GM03348 (cell line): ENCODE measurements at regions not wholly inside any gene's neighbourhood (a gene's known extent, or its start where the extent isn't known, plus 50 kb on each side); places are given as distances from the start of the nearest gene placed in this dataset.
A peak's percentile ranks its signal among the peaks of the same experiment; 100 is the strongest.

Experiments used
- DNase-seq: peaks from one replicate; pipeline ENCODE4 v3.0.0; 2012; ENCODE audit warnings: low spot score

GRCh38 chr10:44243851-44244510, 140.9 kb downstream of the CXCL12 start:
- DNase-seq, result peak; percentile 0

GRCh38 chr10:44242826-44243225, 142.1 kb downstream of the CXCL12 start:
- no peak for DNase-seq

- DNase-seq, result no peak
Observed at GRCh38 chr10:44242091-44242490, 142.8 kb downstream of the CXCL12 start.

GRCh38 chr10:44240584-44241205, 144.2 kb downstream of the CXCL12 start:
- DNase-seq, result peak; percentile 33

GRCh38 chr10:44238212-44238611, 146.7 kb downstream of the CXCL12 start:
- DNase-seq, result no peak

GRCh38 chr10:44237364-44238049, 147.4 kb downstream of the CXCL12 start:
- no peak for DNase-seq

GRCh38 chr10:44235363-44235762, 149.5 kb downstream of the CXCL12 start:
- no peak for DNase-seq

GRCh38 chr10:44234483-44234875, 150.4 kb downstream of the CXCL12 start:
- DNase-seq, result no peak

- no peak for DNase-seq
Observed at GRCh38 chr10:44233561-44234482, 151.1 kb downstream of the CXCL12 start.

- no peak for DNase-seq
Observed at GRCh38 chr10:44217274-44217820, 167.6 kb downstream of the CXCL12 start.

GRCh38 chr10:44216073-44216472, 168.8 kb downstream of the CXCL12 start:
- no peak for DNase-seq

- DNase-seq, result no peak
Observed at GRCh38 chr10:44209811-44210210, 175.1 kb downstream of the CXCL12 start.

GRCh38 chr10:44207160-44207559, 177.7 kb downstream of the CXCL12 start:
- no peak for DNase-seq

GRCh38 chr10:44206127-44206818, 178.6 kb downstream of the CXCL12 start:
- no peak for DNase-seq

- no peak for DNase-seq
Observed at GRCh38 chr10:44205067-44205466, 179.8 kb downstream of the CXCL12 start.

- DNase-seq, result no peak
Observed at GRCh38 chr10:44203535-44203934, 181.4 kb downstream of the CXCL12 start.

- no peak for DNase-seq
Observed at GRCh38 chr10:44202952-44203351, 181.9 kb downstream of the CXCL12 start.

GRCh38 chr10:44201656-44202055, 183.2 kb downstream of the CXCL12 start:
- no peak for DNase-seq

GRCh38 chr10:44201011-44201410, 183.9 kb downstream of the CXCL12 start:
- DNase-seq, result no peak

GRCh38 chr10:44199991-44200655, 184.8 kb downstream of the CXCL12 start:
- no peak for DNase-seq

- DNase-seq, result no peak
Observed at GRCh38 chr10:44199267-44199666, 185.6 kb downstream of the CXCL12 start.
